OCI-LY3 (cell line): ENCODE measurements at regions not wholly inside any gene's neighbourhood (a gene's known extent, or its start where the extent isn't known, plus 50 kb on each side); places are given as distances from the start of the nearest gene placed in this dataset.
"Not testable (repeated sequence)": the region's sequence is repeated elsewhere in the genome, so short reads cannot be mapped to it uniquely, and the experiment has no call there.

ENCODE experiments used
- H2AFZ ChIP-seq: fragments of 200-600, 300-600 bp; shearing (Covaris generic); 2 replicates; pipeline ENCODE4 v1.6.0; 2014; ENCODE audit warnings: antibody characterized with exemption, low read depth, low read length
- H3K27ac ChIP-seq: fragments of 200-600, 300-600 bp; sonication (generic); 2 replicates; pipeline ENCODE4 v1.5.1; 2014; ENCODE audit warnings: mild to moderate bottlenecking, low read length, moderate library complexity, mixed read lengths
- H3K27me3 ChIP-seq: fragments of 200-600, 300-600 bp; sonication (generic); 2 replicates; pipeline ENCODE4 v1.6.1; 2014; ENCODE audit warnings: low read depth, low read length, mixed read lengths
- H3K36me3 ChIP-seq: fragments of 200-600, 300-600 bp; sonication (generic); replicated peaks from 2 replicates; pipeline ENCODE3; 2014; ENCODE audit warnings: low read depth, low read length, mixed read lengths
- H3K4me1 ChIP-seq: fragments of 300-600, 200-600 bp; sonication (generic); 2 replicates; pipeline ENCODE4 v1.6.1; 2014; ENCODE audit warnings: low read length, mixed read lengths
- H3K4me2 ChIP-seq: fragments of 200-600, 300-600 bp; sonication (generic); 2 replicates; pipeline ENCODE4 v1.6.1; 2014; ENCODE audit warnings: low read length, mixed read lengths
- H3K4me3 ChIP-seq: fragments of 300-600, 200-600 bp; sonication (generic); 2 replicates; pipeline ENCODE4 v1.5.1; 2014; ENCODE audit warnings: antibody characterized with exemption, mild to moderate bottlenecking, low read length, moderate library complexity
- H3K79me2 ChIP-seq: fragments of 300-600, 200-600 bp; shearing (Covaris generic); 2 replicates; pipeline ENCODE4 v1.6.1; 2014; ENCODE audit warnings: mild to moderate bottlenecking, low read length, mixed read lengths
- H3K9ac ChIP-seq: fragments of 300-600, 200-600 bp; shearing (Covaris generic); 2 replicates; pipeline ENCODE4 v1.6.0; 2014; ENCODE audit warnings: mild to moderate bottlenecking, low read length, moderate library complexity
- H3K9me3 ChIP-seq: fragments of 200-600, 300-600 bp; shearing (Covaris generic); 2 replicates; pipeline ENCODE4 v1.6.1; 2014; ENCODE audit warnings: low read length, mixed read lengths; ENCODE audit not compliant: insufficient read depth
- H4K20me1 ChIP-seq: fragments of 200-600, 300-600 bp; sonication (generic); 2 replicates; pipeline ENCODE4 v1.6.1; 2016; ENCODE audit warnings: low read length, mixed read lengths; ENCODE audit not compliant: insufficient read depth
- CTCF ChIP-seq: fragments of 200-600, 300-600 bp; sonication (generic); IDR thresholded peaks from 2 replicates; pipeline ENCODE4 v1.5.1; 2014; ENCODE audit warnings: antibody characterized with exemption, low read length, low read depth
- EZH2phosphoT487 ChIP-seq: fragments of 200-600 bp; shearing (Covaris generic); IDR thresholded peaks from 2 replicates; pipeline ENCODE4 v1.6.1; 2018; ENCODE audit warnings: antibody characterized with exemption, mixed run types, low read depth

DNA sequence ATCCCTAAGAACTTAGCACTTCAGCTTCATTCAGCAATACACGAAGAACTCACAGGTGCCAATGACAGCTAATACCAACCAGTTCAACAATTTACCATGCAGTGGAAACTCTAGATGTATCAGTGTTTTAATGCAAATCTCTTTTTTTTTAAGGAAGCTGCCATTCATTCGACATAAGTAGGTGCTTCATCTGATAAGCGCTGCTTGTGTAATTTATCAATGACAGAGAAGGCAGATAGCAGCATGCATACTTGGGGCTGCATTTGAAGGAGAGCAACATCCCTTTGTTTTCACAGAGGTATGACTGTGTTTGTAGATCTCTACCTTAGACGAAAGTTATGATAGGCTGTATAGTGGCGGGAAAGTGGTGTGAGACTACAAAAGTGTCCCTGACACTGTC, 977.1 kb downstream of the AACS start:
- no peaks in the 10 kb centered on the region for H3K27me3 ChIP-seq
- no peaks in the 10 kb centered on the region for H3K36me3 ChIP-seq
- H3K4me1 ChIP-seq: no peaks in the 10 kb centered on the region
- no peaks in the 10 kb centered on the region for H3K9me3 ChIP-seq
- H4K20me1 ChIP-seq: no peaks in the 10 kb centered on the region
- no peak overlapping the region for H3K9ac ChIP-seq
- no peak overlapping the region for H2AFZ ChIP-seq
- H3K4me3 ChIP-seq: no peak overlapping the region
- no peaks in the 10 kb centered on the region for H3K79me2 ChIP-seq
- H3K4me2 ChIP-seq: no peak overlapping the region
- TF ChIP-seq CTCF (no peak), EZH2phosphoT487 (no peak)
- H3K27ac ChIP-seq: no peak overlapping the region

- H3K27ac ChIP-seq, H3K79me2 ChIP-seq, H3K4me3 ChIP-seq, H3K4me2 ChIP-seq, H3K9me3 ChIP-seq, H3K36me3 ChIP-seq, H4K20me1 ChIP-seq, H3K4me1 ChIP-seq, H2AFZ ChIP-seq, H3K9ac ChIP-seq, H3K27me3 ChIP-seq: not testable (repeated sequence)
Observed at GRCh38 chr12:126049501-126049900, 984.3 kb downstream of the AACS start.

GRCh38 chr12:126051611-126052107, 986.4 kb downstream of the AACS start:
- Histone ChIP-seq H3K36me3 (no peaks in the 10 kb centered on the region), H2AFZ (no peak overlapping the region), H3K9ac (no peak overlapping the region), H4K20me1 (no peaks in the 10 kb centered on the region), H3K79me2 (no peaks in the 10 kb centered on the region), H3K4me1 (no peaks in the 10 kb centered on the region), H3K4me3 (no peak overlapping the region), H3K4me2 (no peak overlapping the region), H3K27me3 (no peaks in the 10 kb centered on the region), H3K27ac (no peak overlapping the region), H3K9me3 (no peaks in the 10 kb centered on the region)
- no peak for TF ChIP-seq CTCF
- TF ChIP-seq EZH2phosphoT487: no peak

- Histone ChIP-seq H3K9me3 (no peaks in the 10 kb centered on the region), H2AFZ (no peak overlapping the region), H3K4me2 (no peak overlapping the region), H3K27ac (no peak overlapping the region), H4K20me1 (no peaks in the 10 kb centered on the region), H3K4me3 (no peak overlapping the region), H3K4me1 (no peaks in the 10 kb centered on the region), H3K9ac (no peak overlapping the region), H3K79me2 (no peaks in the 10 kb centered on the region), H3K27me3 (no peaks in the 10 kb centered on the region), H3K36me3 (no peaks in the 10 kb centered on the region)
- TF ChIP-seq CTCF (no peak), EZH2phosphoT487 (no peak)
Observed at GRCh38 chr12:126055521-126055920, 990.3 kb downstream of the AACS start.

DNA sequence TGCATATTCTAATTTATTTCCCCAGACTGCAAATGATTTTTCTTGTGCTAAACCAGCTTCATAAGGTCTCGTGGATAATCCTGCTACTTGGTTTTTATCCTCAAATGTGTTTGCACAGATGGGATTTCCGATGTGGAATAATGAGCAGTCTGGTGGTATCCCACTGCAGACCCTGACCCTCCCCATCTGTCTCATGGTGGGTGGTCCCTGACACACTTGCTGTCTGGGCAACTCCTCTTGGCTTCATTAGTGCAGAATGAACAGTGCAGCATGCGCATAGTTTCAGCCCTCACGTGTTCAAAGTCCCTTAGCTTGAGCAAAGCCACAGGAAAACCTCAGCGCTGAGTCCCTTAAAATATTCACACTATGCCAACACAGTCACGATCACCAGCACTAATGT, 996.5 kb downstream of the AACS start:
- Histone ChIP-seq H4K20me1 (no peaks in the 10 kb centered on the region), H3K36me3 (no peaks in the 10 kb centered on the region), H3K4me1 (no peaks in the 10 kb centered on the region), H2AFZ (no peak overlapping the region), H3K27ac (no peak overlapping the region), H3K4me2 (no peak overlapping the region), H3K79me2 (no peaks in the 10 kb centered on the region), H3K27me3 (no peaks in the 10 kb centered on the region), H3K4me3 (no peak overlapping the region), H3K9ac (no peak overlapping the region), H3K9me3 (no peaks in the 10 kb centered on the region)
- TF ChIP-seq EZH2phosphoT487: no peak
- TF ChIP-seq CTCF: no peak
